Inflammatory macrophage (primary cell): ENCODE measurements at regions not wholly inside any gene's neighbourhood (a gene's known extent, or its start where the extent isn't known, plus 50 kb on each side); places are given as distances from the start of the nearest gene placed in this dataset.
"Not testable (repeated sequence)": the region's sequence is repeated elsewhere in the genome, so short reads cannot be mapped to it uniquely, and the experiment has no call there.

ENCODE experiments used
- DNase-seq, 2 donors: peaks; one replicate each; pipeline ENCODE4 v3.0.0-alpha.2; 2020 to 2022

DNA sequence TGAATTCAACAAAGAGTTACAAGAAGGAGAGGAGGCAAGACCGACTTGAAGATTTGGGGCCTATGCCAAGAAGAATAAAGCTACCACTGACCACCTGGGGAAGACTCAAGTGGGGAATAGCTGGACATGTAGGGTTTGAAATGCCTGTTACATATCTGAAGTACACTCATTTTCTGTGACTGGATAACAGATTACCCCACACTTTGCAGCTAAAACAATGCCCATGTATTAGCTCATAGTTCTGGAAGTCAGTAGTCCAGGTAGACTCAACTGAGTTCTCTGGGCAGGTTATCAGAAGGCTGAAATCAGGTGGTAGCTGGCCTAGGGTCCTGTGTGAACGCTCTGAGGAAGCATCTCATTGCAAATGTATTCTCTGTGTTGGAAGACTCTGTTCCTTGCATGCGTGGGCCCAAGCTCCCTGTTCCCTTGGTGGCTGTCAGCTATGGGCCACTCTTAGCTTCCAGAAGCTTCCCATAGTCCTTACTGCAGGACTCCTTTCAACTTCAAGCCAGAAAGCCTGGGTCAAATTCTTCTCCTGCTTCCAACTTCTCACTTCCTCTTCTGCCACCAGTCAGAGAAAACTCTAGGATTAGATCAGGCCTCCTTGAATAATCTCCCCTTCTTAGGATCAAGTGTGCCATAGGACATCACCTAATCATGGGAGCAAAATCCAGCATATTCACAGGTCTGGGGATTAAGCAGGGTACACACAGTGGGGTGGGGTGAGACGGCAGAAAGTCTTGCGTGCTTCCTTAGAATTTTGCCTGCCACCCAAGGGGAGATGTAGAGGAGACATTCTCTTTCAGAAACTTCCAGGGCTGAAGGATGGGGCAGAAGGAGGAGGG, 187.8 kb downstream of the SHQ1 start:
- no peak for DNase-seq

DNA sequence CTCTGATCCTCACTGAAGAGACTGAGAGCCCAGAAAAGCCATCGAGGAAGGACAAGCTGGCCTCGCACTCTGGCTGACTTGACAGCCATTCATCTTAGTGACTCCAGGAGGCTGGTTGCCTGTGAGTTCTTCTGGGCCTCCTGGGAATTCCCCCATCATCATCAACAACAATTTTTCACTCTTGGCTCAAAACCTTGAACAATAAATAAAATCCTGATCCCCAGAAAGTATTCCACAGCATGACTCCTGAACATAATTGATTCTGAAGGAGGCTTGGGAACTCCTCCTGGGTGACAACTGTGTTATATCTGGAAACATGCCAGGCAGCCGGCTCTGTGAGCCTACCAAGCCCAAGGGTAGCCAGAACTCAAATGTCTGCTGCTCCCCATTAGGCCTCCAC, 188.6 kb downstream of the SHQ1 start:
- no peak for DNase-seq

DNA sequence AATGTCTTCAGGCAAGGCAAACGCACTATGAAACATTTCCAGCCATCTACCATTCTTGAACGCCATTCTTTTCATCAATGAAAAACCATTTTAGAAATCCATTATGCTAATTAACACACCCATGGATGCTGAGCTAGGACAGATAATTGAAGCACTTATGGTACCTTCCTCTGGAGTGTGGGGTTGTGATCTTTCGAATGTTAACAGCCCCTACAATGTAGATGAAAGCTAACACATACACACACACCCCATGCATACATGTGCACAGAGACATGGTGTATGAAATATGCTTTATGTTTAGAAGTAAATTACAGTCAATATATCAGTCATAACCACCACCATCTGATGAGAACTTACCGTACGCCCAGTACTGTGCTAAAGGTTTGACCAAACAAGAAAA, 189.1 kb downstream of the SHQ1 start:
- no peak for DNase-seq

GRCh38 chr3:72658466-72659100, 189.7 kb downstream of the SHQ1 start:
- no peak for DNase-seq

GRCh38 chr3:72657666-72658065, 190.6 kb downstream of the SHQ1 start:
- DNase-seq = peak in 1 of 2 donors; percentile 30

DNA sequence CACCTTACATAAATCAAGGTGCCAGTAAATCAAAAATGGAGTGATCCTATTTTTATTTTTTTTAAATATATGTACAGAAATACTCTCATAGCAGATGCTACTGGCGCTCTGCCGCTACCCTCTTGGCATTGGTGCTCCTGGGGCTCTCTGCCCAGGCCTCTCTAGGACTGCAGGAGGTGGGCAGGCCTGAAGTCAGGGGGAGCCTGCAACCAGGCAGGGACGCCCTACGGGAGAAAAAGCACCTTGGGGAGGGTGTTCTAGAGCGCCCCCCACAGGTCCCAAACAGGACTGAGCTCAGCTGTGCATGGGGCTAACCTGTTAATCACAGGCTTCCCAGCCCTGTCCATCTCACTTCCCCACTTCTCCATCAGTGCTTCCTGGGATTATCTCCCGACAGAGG, 192.5 kb downstream of the SHQ1 start:
- no peak for DNase-seq

DNA sequence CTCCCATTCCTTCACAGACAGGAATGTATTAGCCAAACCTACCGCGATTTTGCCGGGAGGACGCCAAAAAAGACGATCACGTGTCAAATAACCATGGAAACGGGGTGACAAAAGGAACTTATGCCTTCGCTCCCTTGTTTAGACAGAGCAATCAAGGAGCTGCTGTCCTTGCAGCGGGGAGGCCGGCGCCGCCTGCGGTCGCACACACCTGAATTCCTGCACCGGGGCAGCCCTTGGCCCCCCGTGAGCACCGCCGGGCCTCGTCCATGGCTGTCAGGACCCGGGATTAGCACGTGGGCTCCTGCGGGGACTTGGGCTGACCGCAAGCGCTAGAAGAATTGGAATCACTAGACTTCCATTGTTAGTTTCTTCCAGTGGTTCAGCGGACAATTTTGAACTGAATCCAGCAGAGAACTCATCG, 193.1 kb downstream of the SHQ1 start:
- no peak for DNase-seq

DNA sequence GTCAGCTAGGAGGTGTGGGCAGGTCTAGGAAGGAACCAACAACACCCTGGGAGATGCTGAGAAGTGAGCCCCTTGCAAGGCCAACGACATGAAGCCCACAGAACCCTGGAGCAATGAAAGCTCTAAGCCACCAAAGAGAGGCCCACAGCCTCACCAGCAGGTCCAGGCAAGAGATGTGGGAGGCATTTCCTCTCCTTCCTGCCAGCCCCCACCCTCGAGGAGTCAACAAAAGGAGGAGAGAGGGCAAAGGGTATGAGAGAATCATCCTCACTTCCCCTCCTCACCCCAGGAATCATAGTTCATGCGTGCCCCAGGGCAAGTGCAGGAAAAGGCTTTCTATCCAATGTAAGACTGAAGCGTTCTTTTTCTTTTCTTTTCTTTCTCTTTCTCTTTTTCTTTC, 195.8 kb downstream of the SHQ1 start:
- DNase-seq = peak in 1 of 2 donors; percentile 45

DNA sequence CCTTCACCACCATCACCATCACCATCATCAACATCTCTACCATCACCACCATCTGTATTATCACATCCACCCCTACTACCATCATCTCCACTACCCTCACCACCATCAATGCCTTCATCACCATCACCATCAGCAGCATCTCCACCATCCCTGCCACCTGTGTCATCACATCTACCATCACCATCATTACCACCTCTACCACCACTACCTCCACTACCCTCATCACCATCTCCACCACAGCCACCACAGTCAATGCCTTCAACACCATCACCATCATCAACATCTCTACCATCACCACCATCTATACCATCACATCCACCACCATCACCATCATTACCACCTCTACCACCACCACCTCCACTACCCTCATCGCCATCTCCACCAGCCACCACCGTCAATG, 196.7 kb downstream of the SHQ1 start:
- no peak for DNase-seq

- no peak for DNase-seq
These were observed 202.0 kb downstream of the SHQ1 start for GRCh38 chr3:72646263-72646662.

DNA sequence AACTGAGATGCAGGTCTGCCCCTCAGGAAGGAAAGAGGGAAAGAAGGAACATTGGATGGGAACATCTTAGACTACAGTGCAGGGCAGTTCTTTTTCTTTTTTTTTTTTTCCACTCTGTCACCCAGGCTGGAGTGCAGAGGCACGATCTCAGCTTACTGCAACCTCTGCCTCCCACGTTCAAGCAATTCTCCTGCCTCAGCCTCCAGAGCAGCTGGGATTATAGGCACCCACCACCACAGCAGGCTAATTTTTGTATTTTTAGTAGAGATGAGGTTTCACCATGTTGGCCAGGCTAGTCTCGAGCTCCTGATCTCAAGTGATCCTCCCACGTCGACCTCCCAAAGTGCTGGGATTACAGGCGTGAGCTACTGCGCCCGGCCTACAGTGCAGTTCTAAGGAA, 204.6 kb downstream of the SHQ1 start:
- DNase-seq = not testable (repeated sequence)

DNA sequence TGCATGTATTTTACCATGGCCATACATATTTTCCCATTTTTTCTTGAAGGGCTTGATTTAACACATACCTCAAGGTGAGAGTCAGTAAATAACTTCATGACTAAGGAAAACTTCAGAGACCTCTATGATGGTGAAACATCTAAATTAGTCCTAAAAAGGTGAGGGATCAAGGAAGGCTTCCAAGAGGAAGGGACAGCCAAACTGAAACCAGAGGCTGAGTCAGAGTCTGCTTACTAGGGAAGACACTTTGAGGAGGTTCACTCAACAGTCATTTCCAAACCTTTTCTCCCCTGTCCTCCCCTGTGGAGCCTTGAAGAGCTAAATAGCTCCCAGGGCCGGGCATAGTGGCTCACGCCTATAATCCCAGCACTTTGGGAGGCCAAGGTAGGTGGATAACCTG, 206.6 kb downstream of the SHQ1 start:
- peak in 1 of 2 donors; percentile 14 for DNase-seq

DNA sequence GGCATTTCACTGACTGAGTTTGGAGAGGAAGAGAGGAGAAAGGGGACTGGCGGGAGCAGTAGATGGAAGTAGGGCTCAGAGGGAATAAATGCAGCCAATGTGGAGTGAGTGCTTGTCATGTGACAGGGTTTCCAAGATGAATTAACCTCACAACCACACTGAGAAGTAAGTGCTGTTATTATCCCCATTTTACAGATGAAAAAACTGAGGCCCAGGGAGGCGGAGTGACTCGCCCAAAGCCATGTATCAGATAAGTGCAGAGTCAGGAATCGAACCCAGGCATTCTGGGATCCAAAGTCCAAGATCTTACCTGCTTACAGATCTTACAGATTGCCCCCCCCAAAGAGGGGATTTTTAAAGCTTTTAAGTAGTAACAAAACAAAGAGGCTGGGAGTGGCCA, 207.2 kb downstream of the SHQ1 start:
- no peak for DNase-seq

- DNase-seq = peak; percentile 42 to 53
These were observed 211.2 kb downstream of the SHQ1 start for GRCh38 chr3:72636969-72637597.

DNA sequence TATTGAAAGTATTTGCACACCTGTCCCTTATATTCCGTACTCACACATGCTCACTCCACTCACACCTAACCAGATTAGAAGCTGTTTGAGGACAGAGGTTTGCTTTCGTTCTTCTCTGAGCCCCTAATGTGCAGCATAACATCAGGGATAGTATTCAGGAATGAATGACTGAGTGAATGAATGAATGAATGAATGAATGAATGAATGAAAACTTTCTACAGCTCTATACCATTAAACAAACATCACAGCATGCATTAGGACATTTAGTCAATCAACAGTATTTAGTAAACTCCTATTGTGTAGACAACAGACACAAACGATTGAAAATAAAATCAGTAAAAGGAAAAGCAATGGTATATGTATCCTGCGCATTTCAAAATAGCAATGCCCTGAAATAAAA, 212.7 kb downstream of the SHQ1 start:
- no peak for DNase-seq

- no peak for DNase-seq
These were observed 214.1 kb downstream of the SHQ1 start for GRCh38 chr3:72634128-72634527.

DNA sequence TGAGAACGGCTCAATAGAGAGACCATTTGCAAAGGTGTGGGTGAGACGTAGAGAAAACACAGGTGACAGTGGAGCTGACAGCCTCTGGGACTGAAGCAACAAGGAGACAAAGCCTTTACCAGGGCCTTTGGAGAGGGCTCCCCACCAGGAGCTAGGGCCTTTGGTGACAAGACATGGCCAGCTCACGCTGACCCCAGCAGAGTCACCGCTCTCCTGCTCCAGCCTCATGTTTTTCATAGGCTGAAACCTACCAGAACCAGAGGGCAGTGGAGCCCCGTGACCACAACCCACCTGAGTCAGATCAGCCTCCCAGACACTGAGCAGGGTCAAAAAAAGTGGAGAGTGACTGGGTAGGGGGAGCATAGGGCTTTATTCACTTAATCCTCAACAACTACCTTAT, 214.7 kb downstream of the SHQ1 start:
- no peak for DNase-seq

DNA sequence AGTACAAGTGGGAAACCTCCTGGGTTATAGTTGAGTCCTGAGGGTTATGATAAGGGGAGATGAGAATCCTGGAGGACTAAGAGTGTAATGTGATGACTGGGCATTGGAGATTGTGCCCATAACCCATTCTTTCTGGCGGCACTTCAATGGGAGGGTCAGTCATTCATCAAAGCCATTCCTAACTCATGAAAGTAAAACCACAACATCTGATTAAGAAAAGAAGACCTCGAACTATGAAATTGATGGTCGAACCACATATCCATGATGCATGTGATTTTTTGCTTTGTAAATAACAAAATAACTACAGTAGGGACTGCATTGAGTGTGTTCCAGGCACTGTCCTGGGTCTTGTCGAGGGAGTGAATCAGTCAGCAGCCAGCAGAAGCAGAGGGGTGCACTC, 215.1 kb downstream of the SHQ1 start:
- no peak for DNase-seq

DNA sequence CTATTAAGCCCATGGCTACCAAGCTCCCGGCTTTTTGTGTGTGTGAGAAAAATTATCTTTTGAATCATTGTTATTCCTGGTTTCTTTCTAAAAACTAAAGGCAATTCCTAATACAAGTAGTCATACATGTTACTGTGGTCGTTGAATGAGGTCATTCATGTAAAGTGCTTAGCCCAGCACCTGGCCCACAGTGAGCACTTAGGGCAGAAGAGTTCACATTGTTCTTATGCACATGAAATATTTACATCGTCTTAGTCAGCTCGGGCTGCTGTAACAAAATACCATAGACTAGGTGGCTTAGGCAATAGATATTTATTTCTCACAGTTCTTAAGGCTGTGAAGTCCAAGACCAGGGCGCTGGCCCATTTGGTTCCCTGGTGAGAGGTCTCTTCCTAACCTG, 216.1 kb downstream of the SHQ1 start:
- DNase-seq = no peak

- no peak for DNase-seq
These were observed 217.3 kb downstream of the SHQ1 start for GRCh38 chr3:72630969-72631344.

DNA sequence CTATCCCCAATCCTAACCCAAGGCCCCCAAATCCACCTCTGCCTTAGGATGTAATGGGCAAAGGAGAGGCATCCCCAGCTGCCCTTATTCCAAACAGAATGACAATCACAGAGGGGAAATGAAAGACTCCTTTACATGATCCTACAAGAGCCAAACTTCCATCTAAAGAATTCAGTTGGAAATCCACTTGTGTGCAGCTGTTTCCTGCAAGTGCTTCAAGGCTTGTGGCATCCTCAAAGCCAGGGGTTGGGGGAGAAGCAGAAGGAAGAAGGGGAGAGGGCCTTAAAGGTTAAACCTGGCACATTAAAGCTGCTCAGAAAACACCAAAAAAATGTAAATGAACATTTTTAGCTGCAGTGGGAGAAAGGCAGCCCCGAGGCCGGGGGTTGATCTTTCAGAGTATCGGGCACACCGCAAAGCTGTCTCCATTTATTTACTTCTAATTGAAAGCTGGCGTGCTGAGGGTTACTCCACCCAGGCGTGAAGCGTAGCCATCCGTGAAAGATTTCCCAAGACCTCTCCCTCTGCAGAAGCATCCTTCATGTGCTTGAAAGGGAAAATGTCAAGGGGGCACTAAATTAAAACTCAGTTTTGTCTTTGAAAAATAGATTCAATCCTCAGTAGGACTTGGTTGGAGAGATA, 217.8 kb downstream of the SHQ1 start:
- no peak for DNase-seq

DNA sequence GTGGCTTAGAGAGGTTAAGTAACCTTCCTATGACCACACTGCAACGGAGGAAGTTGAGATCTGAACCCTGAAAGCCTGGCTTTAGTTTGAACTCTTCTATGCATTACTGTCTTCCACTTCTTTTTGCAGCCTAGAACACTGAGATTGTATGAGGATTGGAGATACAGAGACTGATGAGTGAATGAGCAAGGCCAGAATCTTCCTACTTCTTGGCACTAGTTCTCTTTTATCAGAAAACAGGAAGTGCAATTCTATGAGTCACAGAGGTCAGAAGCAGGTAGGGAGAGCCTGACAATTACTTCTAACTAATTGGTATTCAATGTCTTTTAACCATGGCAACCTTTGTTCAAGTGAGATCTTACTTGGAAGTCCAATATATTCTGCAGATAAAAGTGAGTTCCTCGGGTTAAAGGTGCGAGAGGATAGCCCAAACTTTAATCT, 219.0 kb downstream of the SHQ1 start:
- DNase-seq = peak; percentile 63 to 88

GRCh38 chr3:72628065-72628464, 220.2 kb downstream of the SHQ1 start:
- no peak for DNase-seq
